HUES48 (cell line): ENCODE measurements at regions not wholly inside any gene's neighbourhood (a gene's known extent, or its start where the extent isn't known, plus 50 kb on each side); places are given as distances from the start of the nearest gene placed in this dataset.

ENCODE experiments used
- H3K27ac ChIP-seq: one replicate; pipeline ENCODE4 v1.7.0; 2013; ENCODE audit warnings: low read depth, low read length, inconsistent platforms
- H3K27me3 ChIP-seq: 2 replicates; pipeline ENCODE4 v1.6.1; 2013; ENCODE audit warnings: mild to moderate bottlenecking, low read length; ENCODE audit not compliant: control insufficient read depth, insufficient read depth
- H3K36me3 ChIP-seq: 2 replicates; pipeline ENCODE4 v1.6.1; 2013; ENCODE audit warnings: low read length; ENCODE audit not compliant: control insufficient read depth, insufficient read depth
- H3K4me1 ChIP-seq: 2 replicates; pipeline ENCODE4 v1.6.1; 2013; ENCODE audit warnings: mild to moderate bottlenecking, low read length; ENCODE audit not compliant: control insufficient read depth, insufficient read depth
- H3K4me3 ChIP-seq: 2 replicates; pipeline ENCODE4 v1.5.1; 2013; ENCODE audit warnings: mild to moderate bottlenecking, low read depth, low read length
- H3K9ac ChIP-seq: 2 replicates; pipeline ENCODE4 v1.6.1; 2013; ENCODE audit warnings: mild to moderate bottlenecking, low read depth, low read length, moderate library complexity
- H3K9me3 ChIP-seq: 2 replicates; pipeline ENCODE4 v1.6.1; 2013; ENCODE audit warnings: low read length; ENCODE audit not compliant: control insufficient read depth, insufficient read depth

DNA sequence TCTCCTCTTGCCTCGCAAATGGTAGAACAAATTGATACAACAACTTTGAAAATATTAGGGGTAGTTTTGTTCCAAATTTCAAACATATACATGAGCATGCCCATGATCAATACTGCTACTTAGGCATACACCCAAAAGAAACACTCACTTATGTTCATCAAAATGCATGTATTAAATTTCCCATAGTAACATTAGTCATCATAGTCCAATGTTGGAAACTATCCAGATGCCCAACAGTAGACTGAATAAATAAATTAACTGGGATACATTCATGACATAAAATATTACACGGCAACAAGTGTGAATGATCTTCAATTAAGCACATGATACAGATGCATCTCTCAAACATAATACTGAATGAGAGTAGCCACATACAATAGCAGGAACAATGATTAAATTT, 391.6 kb downstream of the CDH11 start:
- H3K27me3 ChIP-seq, result no peaks in the 10 kb centered on the region
- no peak overlapping the region for H3K4me3 ChIP-seq
- H3K36me3 ChIP-seq, result no peaks in the 10 kb centered on the region
- no peak overlapping the region for H3K9ac ChIP-seq
- no peak overlapping the region for H3K27ac ChIP-seq
- H3K4me1 ChIP-seq, result no peaks in the 10 kb centered on the region
- H3K9me3 ChIP-seq, result no peaks in the 10 kb centered on the region

DNA sequence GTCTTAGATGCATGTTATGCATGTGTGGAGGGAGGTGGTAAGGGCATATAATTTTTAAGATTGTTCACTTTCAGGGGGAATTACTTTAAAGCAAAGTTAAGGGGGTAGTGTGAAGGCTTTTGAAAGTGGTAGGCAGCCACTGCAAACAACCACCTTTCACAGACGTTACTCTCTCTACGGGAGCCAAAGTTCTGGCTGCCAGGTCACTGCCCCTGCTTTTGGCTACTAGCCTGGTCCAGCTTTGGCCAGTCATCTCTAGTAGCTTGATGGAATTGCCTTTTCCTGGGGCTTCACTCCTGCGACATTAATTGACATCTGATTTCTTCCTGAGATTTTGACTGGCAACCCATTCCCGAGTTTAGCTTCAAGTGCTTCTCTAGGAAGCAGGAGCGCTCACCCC, 397.5 kb downstream of the CDH11 start:
- no peak overlapping the region for H3K9ac ChIP-seq
- H3K9me3 ChIP-seq, result no peaks in the 10 kb centered on the region
- H3K36me3 ChIP-seq, result no peaks in the 10 kb centered on the region
- no peak overlapping the region for H3K4me3 ChIP-seq
- H3K27me3 ChIP-seq, result no peaks in the 10 kb centered on the region
- no peak overlapping the region for H3K27ac ChIP-seq
- no peaks in the 10 kb centered on the region for H3K4me1 ChIP-seq

DNA sequence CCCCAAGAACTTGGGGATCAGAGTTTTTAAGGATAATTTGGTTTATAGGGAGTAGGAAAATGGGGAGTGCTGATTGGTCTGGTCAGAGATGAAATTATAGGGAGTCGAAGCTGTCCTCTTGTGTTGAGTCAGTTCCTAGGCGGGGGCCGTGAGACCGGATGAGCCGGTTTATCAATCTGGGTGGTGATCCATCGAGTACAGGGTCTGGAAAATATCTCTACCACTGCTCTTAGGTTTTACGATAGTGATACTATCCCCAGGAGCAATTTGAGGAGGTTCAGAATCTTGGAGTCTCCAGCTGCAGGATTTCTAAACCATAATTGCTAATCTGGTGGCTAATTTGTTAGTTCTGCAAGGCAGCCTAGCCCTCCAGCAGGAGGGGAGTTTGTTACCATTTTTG, 403.4 kb downstream of the CDH11 start:
- Histone ChIP-seq H3K4me1 (peaks cover 7% of the 10 kb centered on the region), H3K9ac (no peak overlapping the region), H3K4me3 (no peak overlapping the region), H3K36me3 (no peaks in the 10 kb centered on the region), H3K9me3 (no peaks in the 10 kb centered on the region), H3K27me3 (no peaks in the 10 kb centered on the region), H3K27ac (no peak overlapping the region)

DNA sequence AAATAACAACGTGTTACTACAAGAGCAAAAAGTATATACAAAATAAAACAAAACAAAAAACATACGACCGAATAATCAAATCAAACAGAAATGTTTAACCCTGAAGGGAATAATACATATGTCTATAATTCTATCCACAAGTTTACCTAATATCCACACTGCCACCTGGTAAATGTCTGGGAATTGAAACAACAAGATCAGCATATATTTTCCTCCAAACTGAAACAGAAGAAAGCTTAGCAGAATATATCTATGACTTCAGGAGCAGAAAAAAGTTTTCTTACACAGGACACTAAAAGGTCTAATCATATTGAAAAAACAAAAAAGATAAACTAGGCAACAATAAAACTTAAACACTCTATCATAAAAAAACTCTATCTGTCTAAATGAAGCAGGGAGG, 404.0 kb downstream of the CDH11 start:
- no peaks in the 10 kb centered on the region for H3K36me3 ChIP-seq
- H3K27ac ChIP-seq, result no peak overlapping the region
- H3K4me3 ChIP-seq, result no peak overlapping the region
- H3K27me3 ChIP-seq, result no peaks in the 10 kb centered on the region
- H3K9me3 ChIP-seq, result no peaks in the 10 kb centered on the region
- peaks cover 7% of the 10 kb centered on the region for H3K4me1 ChIP-seq
- no peak overlapping the region for H3K9ac ChIP-seq

DNA sequence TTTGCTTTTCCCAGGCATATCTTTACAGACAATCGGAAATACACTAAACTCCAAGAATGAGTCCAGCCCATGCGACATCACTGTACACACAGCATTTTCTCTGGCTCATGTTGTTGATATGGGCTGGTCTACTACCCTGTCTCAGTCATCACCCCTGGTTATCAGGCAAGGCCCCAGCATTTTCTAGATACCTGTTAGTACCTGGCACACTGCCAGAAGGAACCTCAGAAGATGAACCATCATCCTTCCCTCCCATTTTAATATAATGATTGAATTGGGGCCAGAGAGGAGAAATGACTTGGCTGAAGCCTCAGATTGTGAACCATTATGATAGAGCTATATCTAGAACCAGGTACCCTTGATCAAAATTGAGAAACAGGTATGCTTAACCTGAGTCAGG, 406.2 kb downstream of the CDH11 start:
- no peaks in the 10 kb centered on the region for H3K27me3 ChIP-seq
- no peaks in the 10 kb centered on the region for H3K9me3 ChIP-seq
- peaks cover 7% of the 10 kb centered on the region for H3K4me1 ChIP-seq
- no peak overlapping the region for H3K9ac ChIP-seq
- no peak overlapping the region for H3K27ac ChIP-seq
- no peaks in the 10 kb centered on the region for H3K36me3 ChIP-seq
- H3K4me3 ChIP-seq, result no peak overlapping the region

DNA sequence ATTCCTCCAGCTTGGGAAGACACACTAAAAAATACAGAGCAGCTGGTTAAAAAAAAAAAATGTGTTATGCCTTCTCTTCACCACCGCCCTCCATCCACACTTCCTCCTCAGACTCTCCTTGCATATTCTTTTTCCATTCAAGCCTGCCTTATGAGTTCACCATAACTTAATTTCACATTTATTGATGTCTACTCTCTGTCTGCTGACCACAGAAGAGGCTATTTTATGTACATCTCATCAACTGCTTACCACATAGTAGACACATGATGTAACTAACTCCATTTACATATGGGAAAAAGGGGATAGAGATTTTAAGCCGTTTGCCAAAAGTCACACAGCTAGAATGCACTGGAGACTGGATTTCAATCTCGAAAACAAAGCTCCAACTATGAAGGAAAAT, 409.8 kb downstream of the CDH11 start:
- Histone ChIP-seq H3K4me1 (peaks cover 7% of the 10 kb centered on the region), H3K36me3 (no peaks in the 10 kb centered on the region), H3K9ac (no peak overlapping the region), H3K27me3 (no peaks in the 10 kb centered on the region), H3K27ac (no peak overlapping the region), H3K4me3 (no peak overlapping the region), H3K9me3 (no peaks in the 10 kb centered on the region)

DNA sequence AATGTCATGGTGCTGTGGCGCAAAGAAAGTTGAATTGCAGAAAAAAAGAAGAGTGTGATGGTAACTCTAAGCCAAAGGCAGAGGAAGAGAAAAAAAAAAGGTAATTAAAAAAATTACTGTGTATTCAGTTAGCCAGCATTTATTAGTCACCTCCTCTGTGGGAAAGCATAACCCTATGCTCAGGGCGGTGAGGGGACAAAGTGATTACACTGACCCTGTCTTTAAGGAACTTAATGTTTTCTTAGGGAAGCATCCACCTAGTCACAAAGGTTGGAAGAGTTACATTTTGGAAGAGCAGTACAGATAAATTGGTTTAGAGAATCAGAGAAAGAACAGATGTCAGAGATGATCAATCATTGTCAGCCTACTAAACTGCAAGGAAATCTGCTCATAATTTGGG, 410.3 kb downstream of the CDH11 start:
- no peak overlapping the region for H3K4me3 ChIP-seq
- H3K36me3 ChIP-seq, result no peaks in the 10 kb centered on the region
- H3K9ac ChIP-seq, result no peak overlapping the region
- H3K9me3 ChIP-seq, result no peaks in the 10 kb centered on the region
- H3K27ac ChIP-seq, result no peak overlapping the region
- no peaks in the 10 kb centered on the region for H3K27me3 ChIP-seq
- peaks cover 6% of the 10 kb centered on the region for H3K4me1 ChIP-seq

DNA sequence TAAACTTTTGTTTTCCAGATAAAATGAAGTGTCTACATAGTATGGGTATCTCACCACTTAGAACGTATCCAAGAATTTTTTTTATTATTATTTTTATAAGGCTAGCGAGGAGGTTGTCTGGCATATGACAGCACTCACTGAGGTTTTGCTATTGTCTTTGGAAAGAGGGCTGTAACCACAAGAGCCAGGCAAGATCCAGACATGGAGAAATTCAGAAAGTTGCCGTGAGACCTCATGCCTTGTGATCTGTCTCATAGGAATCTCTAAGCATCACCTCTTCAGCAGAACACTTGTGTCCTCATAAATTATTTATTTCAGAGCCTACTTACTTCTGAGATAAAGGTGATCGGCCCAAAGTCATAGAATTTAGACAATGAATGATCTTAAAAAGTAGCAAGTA, 410.8 kb downstream of the CDH11 start:
- Histone ChIP-seq H3K27me3 (no peaks in the 10 kb centered on the region), H3K4me1 (peaks cover under 1% of the 10 kb centered on the region; the same call in 1 of the 2 replicates), H3K27ac (no peak overlapping the region), H3K9me3 (no peaks in the 10 kb centered on the region), H3K36me3 (no peaks in the 10 kb centered on the region), H3K9ac (no peak overlapping the region), H3K4me3 (no peak overlapping the region)

DNA sequence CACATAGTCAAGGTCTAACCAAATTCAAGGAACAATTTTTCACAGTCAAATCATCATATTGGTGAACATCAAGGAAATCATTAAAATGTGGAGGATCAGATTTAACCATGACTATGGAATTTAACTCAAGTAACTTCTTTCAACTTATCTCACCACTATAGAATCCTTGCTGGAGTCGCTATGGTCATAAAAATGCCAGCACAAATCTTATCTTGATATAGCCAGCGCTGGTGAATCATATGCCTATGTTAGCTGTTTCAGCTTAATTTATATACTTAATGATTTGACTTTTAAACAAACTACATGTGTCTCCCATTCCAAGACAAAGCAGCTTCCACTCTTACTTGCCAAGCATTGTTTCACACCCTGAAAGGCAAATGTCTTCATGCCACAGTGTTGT, 416.4 kb downstream of the CDH11 start:
- H3K4me1 ChIP-seq, result no peaks in the 10 kb centered on the region
- H3K9me3 ChIP-seq, result no peaks in the 10 kb centered on the region
- no peaks in the 10 kb centered on the region for H3K36me3 ChIP-seq
- H3K4me3 ChIP-seq, result no peak overlapping the region
- no peak overlapping the region for H3K27ac ChIP-seq
- H3K27me3 ChIP-seq, result no peaks in the 10 kb centered on the region
- H3K9ac ChIP-seq, result no peak overlapping the region

DNA sequence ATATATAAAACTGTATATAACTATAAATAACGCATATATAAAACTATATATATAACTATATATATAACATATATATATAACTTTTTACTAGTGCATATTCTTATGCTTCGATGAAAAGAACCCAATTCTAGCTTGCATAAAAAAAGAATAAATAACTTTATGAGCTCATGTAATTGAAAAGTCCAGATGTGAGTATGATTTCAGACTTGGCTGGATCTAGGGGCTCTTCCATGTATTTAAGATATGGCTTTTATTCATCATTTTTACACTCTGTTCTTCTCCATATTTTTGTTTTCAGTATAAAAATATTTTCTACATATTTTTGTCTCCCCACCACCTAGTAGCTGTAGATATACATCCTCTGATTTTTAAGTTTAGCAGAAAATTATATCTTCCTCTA, 417.5 kb downstream of the CDH11 start:
- H3K9me3 ChIP-seq, result no peaks in the 10 kb centered on the region
- no peaks in the 10 kb centered on the region for H3K4me1 ChIP-seq
- H3K4me3 ChIP-seq, result no peak overlapping the region
- H3K36me3 ChIP-seq, result no peaks in the 10 kb centered on the region
- no peaks in the 10 kb centered on the region for H3K27me3 ChIP-seq
- no peak overlapping the region for H3K9ac ChIP-seq
- no peak overlapping the region for H3K27ac ChIP-seq

DNA sequence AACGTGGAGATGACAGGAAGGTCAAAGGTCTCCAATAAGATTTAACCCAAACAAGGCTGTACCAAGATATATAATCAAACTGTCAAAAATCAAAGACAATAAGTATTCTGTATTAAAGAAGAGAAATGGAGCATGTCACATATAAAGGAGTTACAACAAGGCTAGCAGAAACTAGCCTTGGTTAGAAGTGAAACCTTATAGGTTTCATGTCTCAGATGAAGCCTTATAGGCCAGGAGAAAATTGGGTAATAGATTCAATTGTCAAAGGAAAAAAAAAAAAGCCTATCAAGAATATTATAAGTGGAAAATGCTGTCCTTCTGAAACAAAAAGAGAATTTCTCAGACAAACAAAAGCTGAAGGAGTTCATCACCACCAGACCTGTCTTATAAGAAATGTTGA, 419.4 kb downstream of the CDH11 start:
- H3K4me1 ChIP-seq, result no peaks in the 10 kb centered on the region
- H3K9ac ChIP-seq, result no peak overlapping the region
- no peaks in the 10 kb centered on the region for H3K27me3 ChIP-seq
- H3K36me3 ChIP-seq, result no peaks in the 10 kb centered on the region
- H3K4me3 ChIP-seq, result no peak overlapping the region
- H3K27ac ChIP-seq, result no peak overlapping the region
- no peaks in the 10 kb centered on the region for H3K9me3 ChIP-seq

DNA sequence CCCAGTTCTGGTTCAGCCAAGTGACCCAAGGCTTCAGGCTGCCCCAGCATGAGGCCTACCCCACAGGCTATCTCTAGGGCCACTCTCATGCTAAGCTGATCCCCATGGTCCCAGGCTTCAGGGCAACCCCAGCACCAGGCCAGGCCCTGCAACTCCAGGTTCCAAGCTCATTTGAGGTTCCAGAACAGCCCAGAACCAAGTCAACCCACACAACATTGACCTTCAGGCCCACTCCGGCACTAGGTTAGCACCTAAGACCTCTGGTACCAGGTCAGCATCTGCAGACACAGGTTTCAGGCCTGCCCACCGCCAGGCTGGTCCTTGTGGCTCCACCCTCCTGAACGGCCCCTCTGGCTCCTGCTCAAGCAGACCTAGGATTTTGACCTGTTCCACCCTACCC, 421.2 kb downstream of the CDH11 start:
- Histone ChIP-seq H3K27me3 (no peaks in the 10 kb centered on the region), H3K9me3 (no peaks in the 10 kb centered on the region), H3K9ac (no peak overlapping the region), H3K4me3 (no peak overlapping the region), H3K4me1 (no peaks in the 10 kb centered on the region), H3K27ac (no peak overlapping the region), H3K36me3 (no peaks in the 10 kb centered on the region)
